ENCODE measurements at regions not wholly inside any gene's neighbourhood (a gene's known extent, or its start where the extent isn't known, plus 50 kb on each side); places are given as distances from the start of the nearest gene placed in this dataset.

DNA sequence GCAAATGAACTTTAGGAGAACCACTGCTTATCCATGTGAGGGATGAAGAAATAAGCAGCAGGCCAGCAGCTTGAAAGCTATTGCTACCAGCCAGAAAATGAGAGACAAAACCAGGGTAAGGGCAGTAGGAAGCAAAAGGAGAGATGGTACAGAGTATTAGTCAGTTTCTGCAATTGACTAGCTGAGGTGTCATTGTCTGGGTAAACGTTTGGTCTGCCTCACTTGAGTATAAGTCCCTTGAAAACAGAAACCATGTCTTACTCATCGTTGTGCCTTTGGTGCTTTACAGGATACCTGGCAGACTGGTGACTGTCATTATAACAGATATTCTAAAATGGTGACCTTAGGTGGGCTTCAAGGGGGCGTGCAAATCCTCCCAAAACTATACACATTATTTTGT is 63.9 kb upstream of the USP47 start:
- no peak for TF ChIP-seq FOXP2 (optimal IDR thresholded peaks at IDR 0.05; ENCODE audit: control extremely low read depth, extremely low read length, insufficient read depth)
- no peak for TF ChIP-seq EZH2 (IDR thresholded peaks at IDR 0.05)
- TF ChIP-seq POLR2AphosphoS5 (IDR thresholded peaks at IDR 0.05; ENCODE audit: borderline replicate concordance, low read depth, low read length) = no peak
- DNase-seq (ENCODE audit: low read depth, low spot score) = no peak
- no peaks in the 10 kb centered on the region for H3K36me3 ChIP-seq (ENCODE audit: insufficient read depth, low read length)
- no peak overlapping the region for H3K9ac ChIP-seq (ENCODE audit: insufficient read length)
- no peak overlapping the region for H3K27ac ChIP-seq
- H3K4me3 ChIP-seq = no peak overlapping the region
- H3K9me3 ChIP-seq (ENCODE audit: low read depth, low read length) = no peaks in the 10 kb centered on the region

DNA sequence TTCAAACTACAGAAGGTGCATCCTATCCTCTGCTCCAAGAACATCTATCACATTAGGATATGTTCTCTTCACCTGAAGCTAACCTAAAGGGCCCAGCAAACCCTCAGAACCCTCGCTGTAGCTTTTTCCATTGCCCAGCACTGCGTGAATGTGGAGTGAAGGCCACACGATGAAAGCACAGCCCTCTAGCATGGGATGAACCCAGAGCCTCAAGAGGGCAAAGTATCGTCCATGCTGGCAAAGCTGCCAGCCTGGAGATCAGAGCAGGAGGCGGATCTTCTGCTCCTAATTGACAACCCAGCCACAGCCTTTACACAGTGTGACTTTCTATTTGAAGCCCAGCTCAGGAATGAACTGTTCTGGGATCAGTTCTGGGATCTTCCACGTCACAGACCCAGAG is 65.1 kb upstream of the USP47 start:
- no peak overlapping the region for H3K4me3 ChIP-seq
- TF ChIP-seq FOXP2 (optimal IDR thresholded peaks at IDR 0.05; ENCODE audit: control extremely low read depth, extremely low read length, insufficient read depth) = no peak
- TF ChIP-seq EZH2 (IDR thresholded peaks at IDR 0.05) = no peak
- TF ChIP-seq POLR2AphosphoS5 (IDR thresholded peaks at IDR 0.05; ENCODE audit: borderline replicate concordance, low read depth, low read length) = no peak
- H3K9me3 ChIP-seq (ENCODE audit: low read depth, low read length) = no peaks in the 10 kb centered on the region
- no peak overlapping the region for H3K9ac ChIP-seq (ENCODE audit: insufficient read length)
- no peak overlapping the region for H3K27ac ChIP-seq
- no peak for DNase-seq (ENCODE audit: low read depth, low spot score)
- H3K36me3 ChIP-seq (ENCODE audit: insufficient read depth, low read length) = no peaks in the 10 kb centered on the region

GRCh38 chr11:11774928-11775327 is 66.8 kb upstream of the USP47 start:
- Histone ChIP-seq H3K27ac (no peak overlapping the region), H3K9me3 (ENCODE audit: low read depth, low read length) (no peaks in the 10 kb centered on the region), H3K4me3 (no peak overlapping the region), H3K36me3 (ENCODE audit: insufficient read depth, low read length) (no peaks in the 10 kb centered on the region), H3K9ac (ENCODE audit: insufficient read length) (no peak overlapping the region)
- no peak for DNase-seq (ENCODE audit: low read depth, low spot score)
- no peak for TF ChIP-seq FOXP2 (optimal IDR thresholded peaks at IDR 0.05; ENCODE audit: control extremely low read depth, extremely low read length, insufficient read depth)
- no peak for TF ChIP-seq POLR2AphosphoS5 (IDR thresholded peaks at IDR 0.05; ENCODE audit: borderline replicate concordance, low read depth, low read length)
- TF ChIP-seq EZH2 (IDR thresholded peaks at IDR 0.05) = no peak

GRCh38 chr11:11772865-11773515 is 68.8 kb upstream of the USP47 start:
- no peak for TF ChIP-seq EZH2 (IDR thresholded peaks at IDR 0.05)
- TF ChIP-seq POLR2AphosphoS5 (IDR thresholded peaks at IDR 0.05; ENCODE audit: borderline replicate concordance, low read depth, low read length) = no peak
- no peak for TF ChIP-seq FOXP2 (optimal IDR thresholded peaks at IDR 0.05; ENCODE audit: control extremely low read depth, extremely low read length, insufficient read depth)
- H3K36me3 ChIP-seq (ENCODE audit: insufficient read depth, low read length) = no peaks in the 10 kb centered on the region
- DNase-seq (ENCODE audit: low read depth, low spot score) = no peak

DNA sequence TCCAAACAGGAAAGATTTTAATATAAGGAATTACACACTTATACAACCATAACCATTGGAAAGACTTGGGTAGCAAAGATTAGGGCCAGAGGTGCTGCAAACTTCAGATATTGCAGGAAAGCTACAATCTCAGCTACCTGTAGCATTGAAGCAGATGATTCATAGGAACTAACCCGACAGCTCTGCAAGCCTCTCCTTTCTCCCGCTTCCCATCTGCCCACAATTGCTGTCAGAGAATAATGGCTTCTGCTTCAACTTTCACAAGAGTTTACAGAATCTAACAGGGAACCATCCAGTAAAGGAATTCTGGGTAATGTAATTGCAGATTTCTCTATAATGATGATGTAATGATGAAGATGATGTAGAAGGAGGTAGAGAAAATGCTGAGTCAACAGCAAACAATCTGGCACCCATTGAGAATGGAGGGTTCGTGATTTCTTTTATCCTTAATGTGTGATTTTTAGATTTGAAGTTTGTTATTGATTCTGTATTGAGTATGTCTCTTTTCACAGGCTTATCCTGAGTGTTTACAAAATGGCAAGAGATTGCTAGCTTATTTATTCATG is 70.8 kb upstream of the USP47 start:
- no peak overlapping the region for H3K9ac ChIP-seq (ENCODE audit: insufficient read length)
- H3K9me3 ChIP-seq (ENCODE audit: low read depth, low read length) = no peaks in the 10 kb centered on the region
- H3K27ac ChIP-seq = no peak overlapping the region
- no peak overlapping the region for H3K4me3 ChIP-seq
- no peaks in the 10 kb centered on the region for H3K36me3 ChIP-seq (ENCODE audit: insufficient read depth, low read length)
- no peak for DNase-seq (ENCODE audit: low read depth, low spot score)
- TF ChIP-seq EZH2 (IDR thresholded peaks at IDR 0.05) (no peak), POLR2AphosphoS5 (IDR thresholded peaks at IDR 0.05; ENCODE audit: borderline replicate concordance, low read depth, low read length) (no peak), FOXP2 (optimal IDR thresholded peaks at IDR 0.05; ENCODE audit: control extremely low read depth, extremely low read length, insufficient read depth) (no peak)

More at GRCh38 chr11:11772865-11773515, 68.8 kb upstream of the USP47 start:
- Histone ChIP-seq H3K9ac (ENCODE audit: insufficient read length) (no peak overlapping the region), H3K27ac (no peak overlapping the region), H3K4me3 (no peak overlapping the region), H3K9me3 (ENCODE audit: low read depth, low read length) (no peaks in the 10 kb centered on the region)

- no peak for DNase-seq (ENCODE audit: low read depth, low spot score)
- H3K9me3 ChIP-seq (ENCODE audit: low read depth, low read length) = no peaks in the 10 kb centered on the region
- no peaks in the 10 kb centered on the region for H3K36me3 ChIP-seq (ENCODE audit: insufficient read depth, low read length)
- H3K27ac ChIP-seq = no peak overlapping the region
- no peak for TF ChIP-seq FOXP2 (optimal IDR thresholded peaks at IDR 0.05; ENCODE audit: control extremely low read depth, extremely low read length, insufficient read depth)
- TF ChIP-seq EZH2 (IDR thresholded peaks at IDR 0.05) = no peak
- no peak for TF ChIP-seq POLR2AphosphoS5 (IDR thresholded peaks at IDR 0.05; ENCODE audit: borderline replicate concordance, low read depth, low read length)
- no peak overlapping the region for H3K4me3 ChIP-seq
- no peak overlapping the region for H3K9ac ChIP-seq (ENCODE audit: insufficient read length)
These were observed 71.5 kb upstream of the USP47 start for GRCh38 chr11:11770296-11770695.

DNA sequence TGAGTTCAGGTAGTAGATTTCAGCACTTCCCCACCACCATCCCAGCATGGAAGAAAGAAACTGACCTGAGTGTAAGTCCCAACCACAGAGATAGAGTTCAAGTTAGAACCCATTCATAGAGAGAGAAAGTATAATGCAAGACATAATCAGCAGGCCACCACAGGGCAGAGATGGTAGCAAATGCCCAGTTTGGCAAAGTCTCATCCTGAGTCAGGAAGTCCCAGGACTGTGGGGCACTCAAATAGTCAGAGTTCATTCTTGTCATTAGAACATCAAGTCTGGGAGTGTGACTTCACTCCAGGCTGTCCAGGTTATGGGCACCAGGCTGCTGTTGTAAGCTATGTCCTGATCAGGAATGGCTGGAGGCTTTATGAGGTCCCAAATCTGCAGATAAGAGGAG is 72.0 kb upstream of the USP47 start:
- Histone ChIP-seq H3K9ac (ENCODE audit: insufficient read length) (no peak overlapping the region), H3K9me3 (ENCODE audit: low read depth, low read length) (no peaks in the 10 kb centered on the region), H3K27ac (no peak overlapping the region), H3K36me3 (ENCODE audit: insufficient read depth, low read length) (no peaks in the 10 kb centered on the region), H3K4me3 (no peak overlapping the region)
- TF ChIP-seq POLR2AphosphoS5 (IDR thresholded peaks at IDR 0.05; ENCODE audit: borderline replicate concordance, low read depth, low read length) (no peak), FOXP2 (optimal IDR thresholded peaks at IDR 0.05; ENCODE audit: control extremely low read depth, extremely low read length, insufficient read depth) (no peak), EZH2 (IDR thresholded peaks at IDR 0.05) (no peak)
- no peak for DNase-seq (ENCODE audit: low read depth, low spot score)

DNA sequence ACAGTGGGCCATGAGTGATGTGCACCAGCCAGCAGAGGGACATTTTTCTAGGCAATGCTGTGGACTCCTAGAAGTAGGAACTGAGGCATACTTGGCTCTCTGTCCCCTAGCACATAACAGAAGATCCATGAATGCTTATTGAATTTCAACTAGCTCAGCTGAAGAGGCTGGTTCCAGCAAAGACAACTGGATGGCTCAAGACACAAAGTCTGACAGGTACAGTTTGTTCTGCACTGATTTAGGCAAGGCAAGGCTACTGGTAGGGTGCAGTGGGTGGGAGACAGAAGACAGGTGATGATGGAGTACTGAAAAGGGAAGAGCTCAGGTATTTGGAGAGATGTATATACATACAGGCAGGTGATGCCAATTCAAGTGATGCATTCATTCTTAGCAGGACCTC is 72.4 kb upstream of the USP47 start:
- Histone ChIP-seq H3K9me3 (ENCODE audit: low read depth, low read length) (no peaks in the 10 kb centered on the region), H3K4me3 (no peak overlapping the region), H3K9ac (ENCODE audit: insufficient read length) (no peak overlapping the region), H3K27ac (no peak overlapping the region), H3K36me3 (ENCODE audit: insufficient read depth, low read length) (no peaks in the 10 kb centered on the region)
- no peak for DNase-seq (ENCODE audit: low read depth, low spot score)
- TF ChIP-seq POLR2AphosphoS5 (IDR thresholded peaks at IDR 0.05; ENCODE audit: borderline replicate concordance, low read depth, low read length) = no peak
- no peak for TF ChIP-seq FOXP2 (optimal IDR thresholded peaks at IDR 0.05; ENCODE audit: control extremely low read depth, extremely low read length, insufficient read depth)
- no peak for TF ChIP-seq EZH2 (IDR thresholded peaks at IDR 0.05)

DNA sequence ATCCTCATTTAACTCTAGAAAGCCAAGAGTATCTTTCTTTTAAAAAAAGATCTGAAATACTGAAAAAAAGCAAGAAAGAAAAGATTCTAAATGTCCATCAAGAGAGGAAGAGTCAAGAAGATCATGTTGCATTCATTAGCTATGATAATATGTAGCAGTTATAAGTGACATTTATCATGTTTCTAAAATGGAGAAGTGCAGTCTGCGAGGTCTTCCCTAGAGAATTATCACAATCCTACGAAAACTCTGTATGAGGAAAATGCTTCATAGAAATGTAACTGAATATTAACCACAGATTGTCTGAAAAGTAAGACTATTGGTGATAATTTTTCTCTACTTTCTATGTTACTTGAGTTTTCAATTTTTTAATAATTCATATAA is 77.4 kb upstream of the USP47 start:
- Histone ChIP-seq H3K9me3 (ENCODE audit: low read depth, low read length) (no peaks in the 10 kb centered on the region), H3K4me3 (no peak overlapping the region), H3K36me3 (ENCODE audit: insufficient read depth, low read length) (no peaks in the 10 kb centered on the region), H3K9ac (ENCODE audit: insufficient read length) (no peak overlapping the region), H3K27ac (no peak overlapping the region)
- TF ChIP-seq FOXP2 (optimal IDR thresholded peaks at IDR 0.05; ENCODE audit: control extremely low read depth, extremely low read length, insufficient read depth) = no peak
- DNase-seq (ENCODE audit: low read depth, low spot score) = no peak

All from SK-N-MC (cell line).